Activated B cell treated with CpG ODN at 0.5 μM for 24 hours (primary cell): ENCODE measurements at regions not wholly inside any gene's neighbourhood (a gene's known extent, or its start where the extent isn't known, plus 50 kb on each side); places are given as distances from the start of the nearest gene placed in this dataset.

Source experiments
- ATAC-seq: fragments of 200-7000 bp; cut with Tn5 transposase; one replicate; pipeline ENCODE4 v1.10.0; 2021; ENCODE audit warnings: low read depth, mild to moderate bottlenecking, moderate library complexity
- CTCF ChIA-PET: fragments of 350-600 bp; sonication (Branson Sonifier 250); formaldehyde crosslinking; loops from one replicate; lab custom pipeline; 2021; ENCODE audit warnings: antibody characterized with exemption; lab: Charles Lee
- POLR2A ChIA-PET: fragments of 350-600 bp; sonication (Branson Sonifier 250); formaldehyde crosslinking; loops from one replicate; lab custom pipeline; 2021; ENCODE audit warnings: antibody characterized with exemption; lab: Charles Lee
- DNase-seq: peaks from one replicate; pipeline ENCODE4 v3.0.0; 2022
- H3K27ac Mint-ChIP-seq: one replicate; pipeline ENCODE4 v1.8.0; 2020; ENCODE audit warnings: mixed read lengths
- H3K27me3 Mint-ChIP-seq: one replicate; pipeline ENCODE4 v1.8.0; 2021; ENCODE audit warnings: mixed read lengths
- H3K36me3 Mint-ChIP-seq: one replicate; pipeline ENCODE4 v1.8.0; 2021; ENCODE audit warnings: low read depth, mixed read lengths
- H3K4me1 Mint-ChIP-seq: one replicate; pipeline ENCODE4 v1.8.0; 2021; ENCODE audit warnings: mixed read lengths
- H3K4me3 Mint-ChIP-seq: one replicate; pipeline ENCODE4 v1.8.0; 2020; ENCODE audit warnings: mild to moderate bottlenecking, mixed read lengths
- H3K9me3 Mint-ChIP-seq: one replicate; pipeline ENCODE4 v1.8.0; 2020; ENCODE audit warnings: mixed read lengths
- CTCF ChIP-seq: fragments of 200-600 bp; IDR thresholded peaks from one replicate; pipeline ENCODE4 v1.8.0; 2022; ENCODE audit warnings: antibody characterized with exemption, mild to moderate bottlenecking
- intact Hi-C: fragments of 100-400 bp; cut with micrococcal nuclease; formaldehyde crosslinking; loops from one replicate; pipeline ENCODE4 v1.15.1; 2024

- DNase-seq (no peak), ATAC-seq (no peak)
- no peak overlapping the region for H3K27ac Mint-ChIP-seq
- no peak for TF ChIP-seq CTCF
- no peaks in the 10 kb centered on the region for H3K4me1 Mint-ChIP-seq
- intact Hi-C loops = no loop called here
- POLR2A ChIA-PET = no interaction called here
- H3K9me3 Mint-ChIP-seq = no peaks in the 10 kb centered on the region
- H3K4me3 Mint-ChIP-seq = no peak overlapping the region
- H3K36me3 Mint-ChIP-seq = no peaks in the 10 kb centered on the region
- H3K27me3 Mint-ChIP-seq = no peaks in the 10 kb centered on the region
- CTCF ChIA-PET = no interaction called here
Observed at GRCh38 chr7:121643320-121643719, 229.6 kb upstream of the PTPRZ1 start.

- H3K9me3 Mint-ChIP-seq = no peaks in the 10 kb centered on the region
- H3K4me1 Mint-ChIP-seq = no peaks in the 10 kb centered on the region
- intact Hi-C loops = no loop called here
- H3K27me3 Mint-ChIP-seq = no peaks in the 10 kb centered on the region
- DNase-seq (no peak), ATAC-seq (no peak)
- H3K36me3 Mint-ChIP-seq = no peaks in the 10 kb centered on the region
- POLR2A ChIA-PET = no interaction called here
- TF ChIP-seq CTCF = no peak
- H3K27ac Mint-ChIP-seq = no peak overlapping the region
- CTCF ChIA-PET = no interaction called here
- no peak overlapping the region for H3K4me3 Mint-ChIP-seq
Observed at GRCh38 chr7:121639705-121640104, 233.3 kb upstream of the PTPRZ1 start.

GRCh38 chr7:121638286-121638685, 234.7 kb upstream of the PTPRZ1 start:
- ATAC-seq (no peak), DNase-seq (no peak)
- intact Hi-C loops = no loop called here
- H3K9me3 Mint-ChIP-seq = no peaks in the 10 kb centered on the region
- POLR2A ChIA-PET = no interaction called here
- H3K4me3 Mint-ChIP-seq = no peak overlapping the region
- peaks cover 2% of the 10 kb centered on the region for H3K27me3 Mint-ChIP-seq
- CTCF ChIA-PET = no interaction called here
- no peaks in the 10 kb centered on the region for H3K36me3 Mint-ChIP-seq
- no peak for TF ChIP-seq CTCF
- no peak overlapping the region for H3K27ac Mint-ChIP-seq
- no peaks in the 10 kb centered on the region for H3K4me1 Mint-ChIP-seq

GRCh38 chr7:121634356-121634755, 238.2 kb upstream of the FAM3C start:
- ATAC-seq = no peak

GRCh38 chr7:121633186-121633585, 237.1 kb upstream of the FAM3C start:
- no peak for TF ChIP-seq CTCF
- H3K36me3 Mint-ChIP-seq = no peaks in the 10 kb centered on the region
- peaks cover 5% of the 10 kb centered on the region for H3K27me3 Mint-ChIP-seq
- intact Hi-C loops = no loop called here
- POLR2A ChIA-PET = no interaction called here
- no peak for ATAC-seq
- H3K4me1 Mint-ChIP-seq = no peaks in the 10 kb centered on the region
- no peak for DNase-seq
- CTCF ChIA-PET = no interaction called here
- H3K9me3 Mint-ChIP-seq = no peaks in the 10 kb centered on the region
- H3K4me3 Mint-ChIP-seq = no peak overlapping the region
- no peak overlapping the region for H3K27ac Mint-ChIP-seq

More at GRCh38 chr7:121634356-121634755, 238.2 kb upstream of the FAM3C start:
- ChIA-PET CTCF (no interaction called here), POLR2A (no interaction called here)
- intact Hi-C loops = no loop called here
- TF ChIP-seq CTCF = no peak
- Mint-ChIP-seq H3K36me3 (no peaks in the 10 kb centered on the region), H3K27me3 (peaks cover 2% of the 10 kb centered on the region), H3K27ac (no peak overlapping the region), H3K9me3 (no peaks in the 10 kb centered on the region), H3K4me1 (no peaks in the 10 kb centered on the region), H3K4me3 (no peak overlapping the region)
- no peak for DNase-seq
